ENCODE measurements at regions not wholly inside any gene's neighbourhood (a gene's known extent, or its start where the extent isn't known, plus 50 kb on each side); places are given as distances from the start of the nearest gene placed in this dataset.
"Not testable (repeated sequence)": the region's sequence is repeated elsewhere in the genome, so short reads cannot be mapped to it uniquely, and the experiment has no call there.

- Mint-ChIP-seq H3K27ac (ENCODE audit: unreplicated experiment) (no peak overlapping the region), H3K4me3 (ENCODE audit: unreplicated experiment) (no peak overlapping the region), H3K27me3 (ENCODE audit: unreplicated experiment) (peaks cover 2% of the 10 kb centered on the region), H3K36me3 (ENCODE audit: unreplicated experiment) (no peaks in the 10 kb centered on the region), H3K4me1 (ENCODE audit: low read depth, unreplicated experiment) (peaks cover 1% of the 10 kb centered on the region), H3K9me3 (ENCODE audit: unreplicated experiment) (peaks cover 2% of the 10 kb centered on the region)
- TF ChIP-seq CTCF (IDR thresholded peaks at IDR 0.05; ENCODE audit: partially characterized antibody, unreplicated experiment): no peak
- DNase-seq: no peak
Observed at GRCh38 chr13:22883956-22884355, 296.8 kb upstream of the SGCG start.

- not testable (repeated sequence) for H3K4me1 Mint-ChIP-seq (ENCODE audit: low read depth, unreplicated experiment); H3K4me3 Mint-ChIP-seq (ENCODE audit: unreplicated experiment); H3K36me3 Mint-ChIP-seq (ENCODE audit: unreplicated experiment); H3K27ac Mint-ChIP-seq (ENCODE audit: unreplicated experiment); DNase-seq; H3K9me3 Mint-ChIP-seq (ENCODE audit: unreplicated experiment); H3K27me3 Mint-ChIP-seq (ENCODE audit: unreplicated experiment)
Observed at GRCh38 chr13:22886061-22886460, 294.7 kb upstream of the SGCG start.

GRCh38 chr13:22889376-22889775, 291.4 kb upstream of the SGCG start:
- H3K4me3 Mint-ChIP-seq (ENCODE audit: unreplicated experiment); H3K9me3 Mint-ChIP-seq (ENCODE audit: unreplicated experiment); H3K27ac Mint-ChIP-seq (ENCODE audit: unreplicated experiment); H3K4me1 Mint-ChIP-seq (ENCODE audit: low read depth, unreplicated experiment); DNase-seq; H3K36me3 Mint-ChIP-seq (ENCODE audit: unreplicated experiment); H3K27me3 Mint-ChIP-seq (ENCODE audit: unreplicated experiment): not testable (repeated sequence)

- Mint-ChIP-seq H3K9me3 (ENCODE audit: unreplicated experiment) (peaks cover 6% of the 10 kb centered on the region), H3K4me1 (ENCODE audit: low read depth, unreplicated experiment) (no peaks in the 10 kb centered on the region), H3K27ac (ENCODE audit: unreplicated experiment) (no peak overlapping the region), H3K4me3 (ENCODE audit: unreplicated experiment) (no peak overlapping the region), H3K27me3 (ENCODE audit: unreplicated experiment) (peaks cover 4% of the 10 kb centered on the region), H3K36me3 (ENCODE audit: unreplicated experiment) (no peaks in the 10 kb centered on the region)
- TF ChIP-seq CTCF (IDR thresholded peaks at IDR 0.05; ENCODE audit: partially characterized antibody, unreplicated experiment): no peak
- DNase-seq: no peak
Observed at GRCh38 chr13:22893204-22893603, 287.6 kb upstream of the SGCG start.

- Mint-ChIP-seq H3K36me3 (ENCODE audit: unreplicated experiment) (no peaks in the 10 kb centered on the region), H3K9me3 (ENCODE audit: unreplicated experiment) (peaks cover 6% of the 10 kb centered on the region), H3K4me1 (ENCODE audit: low read depth, unreplicated experiment) (no peaks in the 10 kb centered on the region), H3K27ac (ENCODE audit: unreplicated experiment) (no peak overlapping the region), H3K4me3 (ENCODE audit: unreplicated experiment) (no peak overlapping the region), H3K27me3 (ENCODE audit: unreplicated experiment) (peaks cover 4% of the 10 kb centered on the region)
- no peak for TF ChIP-seq CTCF (IDR thresholded peaks at IDR 0.05; ENCODE audit: partially characterized antibody, unreplicated experiment)
- DNase-seq: no peak
Observed at GRCh38 chr13:22893777-22894176, 287.0 kb upstream of the SGCG start.

- H3K4me3 Mint-ChIP-seq (ENCODE audit: unreplicated experiment): no peak overlapping the region
- no peak for TF ChIP-seq CTCF (IDR thresholded peaks at IDR 0.05; ENCODE audit: partially characterized antibody, unreplicated experiment)
- peaks cover 15% of the 10 kb centered on the region for H3K36me3 Mint-ChIP-seq (ENCODE audit: unreplicated experiment)
- no peaks in the 10 kb centered on the region for H3K4me1 Mint-ChIP-seq (ENCODE audit: low read depth, unreplicated experiment)
- peaks cover 4% of the 10 kb centered on the region for H3K27me3 Mint-ChIP-seq (ENCODE audit: unreplicated experiment)
- H3K27ac Mint-ChIP-seq (ENCODE audit: unreplicated experiment): no peak overlapping the region
- DNase-seq: no peak
- no peaks in the 10 kb centered on the region for H3K9me3 Mint-ChIP-seq (ENCODE audit: unreplicated experiment)
Observed at GRCh38 chr13:22897571-22898314, 283.0 kb upstream of the SGCG start.

GRCh38 chr13:22900416-22900951, 280.3 kb upstream of the SGCG start:
- not testable (repeated sequence) for H3K4me3 Mint-ChIP-seq (ENCODE audit: unreplicated experiment); H3K4me1 Mint-ChIP-seq (ENCODE audit: low read depth, unreplicated experiment); H3K27me3 Mint-ChIP-seq (ENCODE audit: unreplicated experiment); DNase-seq; H3K27ac Mint-ChIP-seq (ENCODE audit: unreplicated experiment); H3K9me3 Mint-ChIP-seq (ENCODE audit: unreplicated experiment)
- H3K36me3 Mint-ChIP-seq (ENCODE audit: unreplicated experiment): peaks cover 15% of the 10 kb centered on the region

Data from glutamatergic neuron (in vitro differentiated cells).